Nucleus accumbens (tissue), 56 donors: ENCODE measurements at regions not wholly inside any gene's neighbourhood (a gene's known extent, or its start where the extent isn't known, plus 50 kb on each side); places are given as distances from the start of the nearest gene placed in this dataset.

Experiments
- DNase-seq, 56 donors: peaks; one replicate each; lab custom pipeline; 2025; lab: John Stamatoyannopoulos, UW

- DNase-seq, result no peak
Measured at GRCh38 chr3:167958141-167958540, 137.6 kb downstream of the GOLIM4 start.

GRCh38 chr3:167952969-167953368 is 142.8 kb downstream of the GOLIM4 start:
- DNase-seq, result no peak

- no peak for DNase-seq
Measured at GRCh38 chr3:167950212-167950611, 145.5 kb downstream of the GOLIM4 start.

- DNase-seq, result no peak
Measured at GRCh38 chr3:167941234-167941995, 154.3 kb downstream of the GOLIM4 start.

- DNase-seq, result no peak
Measured at GRCh38 chr3:167940241-167940640, 155.5 kb downstream of the GOLIM4 start.

- no peak for DNase-seq
Measured at GRCh38 chr3:167938516-167938915, 157.2 kb downstream of the GOLIM4 start.

GRCh38 chr3:167936019-167936418 is 159.7 kb downstream of the GOLIM4 start:
- peak in 1 of 56 donors; percentile 2 for DNase-seq

GRCh38 chr3:167930453-167930852 is 165.3 kb downstream of the GOLIM4 start:
- no peak for DNase-seq

GRCh38 chr3:167929968-167930367 is 165.8 kb downstream of the GOLIM4 start:
- DNase-seq, result no peak

- DNase-seq, result no peak
Measured at GRCh38 chr3:167928381-167928780, 167.3 kb downstream of the GOLIM4 start.

GRCh38 chr3:167920747-167921146 is 175.0 kb downstream of the GOLIM4 start:
- no peak for DNase-seq

GRCh38 chr3:167919590-167919989 is 176.1 kb downstream of the GOLIM4 start:
- no peak for DNase-seq

GRCh38 chr3:167918686-167919085 is 177.0 kb downstream of the GOLIM4 start:
- no peak for DNase-seq

GRCh38 chr3:167918008-167918596 is 177.6 kb downstream of the GOLIM4 start:
- DNase-seq, result no peak

- DNase-seq, result no peak
Measured at GRCh38 chr3:167913219-167913835, 177.8 kb downstream of the SERPINI1 start.

- DNase-seq, result no peak
Measured at GRCh38 chr3:167909952-167910351, 174.4 kb downstream of the SERPINI1 start.

GRCh38 chr3:167909504-167909896 is 174.0 kb downstream of the SERPINI1 start:
- DNase-seq, result no peak

- no peak for DNase-seq
Measured at GRCh38 chr3:167908746-167909503, 173.4 kb downstream of the SERPINI1 start.

- DNase-seq, result no peak
Measured at GRCh38 chr3:167908221-167908620, 172.7 kb downstream of the SERPINI1 start.

GRCh38 chr3:167901138-167901537 is 165.6 kb downstream of the SERPINI1 start:
- no peak for DNase-seq

GRCh38 chr3:167899093-167899492 is 163.6 kb downstream of the SERPINI1 start:
- DNase-seq, result no peak
